GM19463 (cell line): ENCODE measurements at regions not wholly inside any gene's neighbourhood (a gene's known extent, or its start where the extent isn't known, plus 50 kb on each side); places are given as distances from the start of the nearest gene placed in this dataset.

Source experiments
- ATAC-seq: cut with Tn5 transposase; IDR thresholded peaks from one replicate; pipeline ENCODE4 v1.9.1; 2021; ENCODE audit warnings: mild to moderate bottlenecking, moderate library complexity; ENCODE audit not compliant: unreplicated experiment

DNA sequence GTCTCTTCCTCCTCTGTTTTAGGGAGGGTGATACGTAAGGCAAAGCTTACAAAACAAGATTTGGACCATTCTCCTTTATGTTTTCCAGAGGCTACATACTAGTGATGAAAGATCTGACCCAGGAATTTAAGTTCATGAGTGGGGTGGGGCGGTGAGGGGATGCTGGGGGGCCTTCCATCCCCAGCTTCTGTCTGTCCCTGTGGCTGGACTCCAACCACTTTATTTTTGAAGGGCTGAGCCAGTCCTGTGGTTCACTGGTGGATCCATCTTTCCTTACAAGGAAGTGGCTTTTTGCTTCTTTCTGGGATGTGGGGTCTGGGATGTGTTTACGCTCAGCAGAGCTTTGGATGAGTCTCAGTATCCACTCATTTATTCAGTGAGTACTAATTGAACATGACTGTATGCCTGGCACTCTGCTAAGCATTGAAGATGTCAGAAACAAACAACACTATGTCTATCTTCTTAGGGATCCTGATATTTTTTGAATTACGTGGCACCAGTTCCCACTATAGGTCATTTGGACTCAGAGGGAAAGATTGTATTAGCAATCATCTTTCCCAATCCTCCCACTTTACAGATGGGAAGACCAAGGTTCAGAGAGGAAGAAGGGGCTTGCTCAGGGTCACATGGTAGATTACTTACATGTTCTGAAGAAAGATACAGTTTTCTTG lies 291.8 kb upstream of the TBX3 start:
- no peak for ATAC-seq

GRCh38 chr12:114974826-114975639 lies 291.1 kb upstream of the TBX3 start:
- ATAC-seq: no peak

DNA sequence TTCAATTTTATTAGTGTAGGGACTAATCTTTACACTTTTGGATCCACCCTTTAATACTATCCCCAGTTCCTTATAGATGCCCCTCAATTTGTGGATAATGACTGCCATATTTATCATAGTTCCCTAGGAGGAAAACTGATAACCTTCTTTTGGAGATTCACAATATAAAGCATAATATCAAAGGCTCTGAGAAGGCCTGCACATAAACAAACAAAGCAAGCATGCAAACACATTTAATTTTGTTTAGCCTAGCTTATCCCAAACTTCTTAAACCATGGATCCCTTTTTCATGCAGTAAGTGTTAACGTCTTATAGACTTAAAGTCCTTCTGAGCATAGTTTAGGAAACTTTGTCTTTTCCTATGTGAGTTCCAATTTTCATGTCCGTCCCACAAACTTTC lies 290.4 kb upstream of the TBX3 start:
- no peak for ATAC-seq

GRCh38 chr12:114968727-114969126 lies 284.8 kb upstream of the TBX3 start:
- no peak for ATAC-seq

- no peak for ATAC-seq
Measured at GRCh38 chr12:114967151-114967550, 283.2 kb upstream of the TBX3 start.

- no peak for ATAC-seq
Measured at GRCh38 chr12:114964841-114965240, 280.9 kb upstream of the TBX3 start.

DNA sequence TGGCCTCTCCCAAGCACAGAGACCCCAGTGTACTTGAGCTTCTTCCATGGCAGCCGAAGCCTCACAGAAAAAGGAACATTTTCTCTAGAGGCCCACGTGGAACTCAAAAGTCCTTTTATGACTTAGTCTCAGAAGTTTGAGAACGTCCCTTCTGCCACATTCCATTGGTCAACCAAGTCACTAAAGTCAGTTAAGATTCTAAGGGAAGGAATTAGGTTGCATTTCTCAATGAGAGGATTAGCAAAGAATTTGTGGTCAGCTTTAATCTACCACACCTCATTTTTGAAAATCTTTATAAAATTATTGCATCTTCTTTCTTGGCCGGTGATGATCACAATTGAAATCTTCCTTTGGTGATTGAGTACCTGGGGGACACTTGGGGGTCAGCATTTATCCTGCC lies 279.9 kb upstream of the TBX3 start:
- no peak for ATAC-seq

GRCh38 chr12:114961491-114961890 lies 277.5 kb upstream of the TBX3 start:
- no peak for ATAC-seq

DNA sequence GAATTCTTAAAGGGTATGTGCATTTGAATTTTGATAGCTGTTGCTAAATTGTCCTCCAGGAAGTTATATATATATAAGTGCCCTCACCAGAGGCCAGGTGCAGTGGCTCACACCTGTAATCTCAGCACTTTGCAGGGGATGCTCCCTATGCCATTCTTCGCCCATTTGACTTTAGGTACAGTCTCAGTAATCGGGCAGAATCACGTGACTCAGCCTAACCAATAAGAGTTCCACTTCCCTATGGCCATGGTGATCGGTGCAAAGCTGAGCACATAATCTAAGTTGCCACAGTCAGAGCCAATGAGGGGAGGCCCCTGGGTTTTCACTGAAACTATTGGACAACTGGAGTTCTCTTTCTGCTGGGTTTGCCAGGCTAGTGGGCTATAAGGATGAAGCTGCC lies 274.6 kb upstream of the TBX3 start:
- no peak for ATAC-seq

DNA sequence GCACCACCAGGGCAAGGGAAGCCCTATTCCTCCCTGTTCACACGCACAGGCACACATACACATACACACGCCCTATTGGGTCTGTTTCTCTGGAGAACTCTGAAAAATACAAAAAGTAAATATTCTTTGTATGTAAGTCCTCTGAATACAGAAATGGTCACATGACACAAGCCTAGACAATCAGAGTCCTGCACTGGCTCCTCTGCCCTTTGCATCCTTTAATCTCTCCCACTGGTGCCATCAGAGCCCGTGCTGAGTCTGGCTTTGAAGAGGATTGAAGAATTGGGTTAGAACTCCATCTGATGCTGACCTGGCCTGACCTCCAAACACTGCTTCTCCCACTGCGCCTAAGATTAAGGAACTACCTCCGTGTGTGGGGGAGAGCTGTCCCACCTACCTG lies 273.2 kb upstream of the TBX3 start:
- ATAC-seq: no peak

DNA sequence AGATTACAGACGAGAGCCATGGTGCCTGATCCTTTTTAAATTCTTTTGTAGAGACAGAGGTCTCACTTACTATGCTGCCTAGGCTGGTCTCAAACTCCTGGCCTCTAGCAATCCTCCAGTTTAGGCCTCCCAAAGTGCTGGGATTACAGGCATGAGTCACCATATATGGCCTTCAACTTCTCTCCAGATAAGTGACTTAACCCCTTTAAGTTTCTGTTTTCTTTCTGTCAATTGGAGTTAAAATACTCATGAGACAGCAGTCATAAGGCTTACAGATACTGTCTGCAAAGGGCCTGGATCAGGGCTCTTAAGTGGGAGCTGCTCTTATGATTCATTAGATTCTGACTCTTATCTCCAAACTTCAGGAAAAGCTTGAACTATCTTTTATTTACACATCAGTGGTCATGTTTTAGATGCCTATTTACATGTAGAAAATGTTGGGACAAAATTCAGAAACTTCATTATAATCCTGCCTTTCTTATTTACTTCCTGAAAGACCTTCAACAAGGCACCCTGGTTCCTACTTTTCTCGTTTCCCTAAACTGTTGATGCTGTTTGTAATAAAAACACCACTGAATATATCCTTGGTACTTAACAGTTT lies 271.5 kb upstream of the TBX3 start:
- no peak for ATAC-seq

DNA sequence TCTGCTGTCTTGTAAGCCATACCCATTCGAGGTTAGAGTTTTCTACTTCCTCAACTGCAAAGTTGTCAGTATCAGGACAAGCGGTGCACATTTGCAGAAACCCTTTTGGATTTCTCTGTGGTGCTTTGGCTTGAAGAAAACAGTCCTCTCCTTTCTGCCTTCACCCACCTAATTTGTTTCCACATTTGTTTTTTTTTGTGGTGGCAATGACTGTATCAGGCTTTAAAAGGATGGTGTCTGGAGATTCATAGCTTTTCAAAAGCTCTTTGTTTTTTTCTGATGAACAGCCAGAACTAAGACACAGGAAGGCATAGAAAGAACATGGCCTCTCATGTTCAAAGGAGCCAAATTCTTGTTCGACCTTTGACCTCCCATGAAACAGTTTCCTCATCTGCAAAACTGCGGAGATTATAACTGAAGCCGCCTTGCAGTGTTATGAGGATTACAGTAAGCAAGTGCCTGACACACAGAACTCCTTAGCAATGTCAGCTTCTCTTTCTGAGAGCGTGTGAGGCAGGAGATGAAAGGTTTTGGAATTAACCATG lies 270.6 kb upstream of the TBX3 start:
- no peak for ATAC-seq

DNA sequence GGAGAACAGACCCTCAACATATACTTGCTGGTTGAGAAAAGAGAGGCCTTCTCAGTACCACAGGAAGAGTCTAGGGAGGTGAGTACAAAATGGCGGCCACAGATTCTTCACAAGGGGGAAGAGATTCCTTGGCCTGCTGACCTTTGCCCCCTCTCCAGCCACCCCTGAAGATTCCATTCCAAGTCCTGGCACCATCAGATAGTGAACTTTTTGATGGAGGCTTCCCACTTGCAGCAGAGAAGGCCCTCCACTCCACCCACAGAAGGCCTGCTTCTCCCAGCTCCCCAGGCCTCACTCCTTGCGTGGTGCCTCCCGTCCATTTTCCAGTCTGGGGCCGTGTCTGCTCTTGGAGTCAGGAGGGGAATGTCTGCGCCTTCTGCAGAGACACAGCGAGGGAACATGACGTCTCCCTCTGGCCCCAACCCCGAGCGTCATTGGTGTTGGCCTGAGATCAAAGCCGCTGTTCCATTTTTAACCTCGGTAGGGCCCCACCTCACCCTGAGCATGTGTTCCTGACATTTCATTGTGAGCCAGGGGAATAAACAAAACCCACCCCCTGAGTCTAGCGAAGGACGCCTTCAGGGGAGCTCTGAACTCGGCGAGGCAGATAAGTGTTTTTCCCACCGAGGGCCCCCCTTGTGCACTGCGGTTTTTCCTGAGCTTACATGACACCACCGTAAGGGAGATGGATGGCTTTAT lies 268.7 kb upstream of the TBX3 start:
- no peak for ATAC-seq

DNA sequence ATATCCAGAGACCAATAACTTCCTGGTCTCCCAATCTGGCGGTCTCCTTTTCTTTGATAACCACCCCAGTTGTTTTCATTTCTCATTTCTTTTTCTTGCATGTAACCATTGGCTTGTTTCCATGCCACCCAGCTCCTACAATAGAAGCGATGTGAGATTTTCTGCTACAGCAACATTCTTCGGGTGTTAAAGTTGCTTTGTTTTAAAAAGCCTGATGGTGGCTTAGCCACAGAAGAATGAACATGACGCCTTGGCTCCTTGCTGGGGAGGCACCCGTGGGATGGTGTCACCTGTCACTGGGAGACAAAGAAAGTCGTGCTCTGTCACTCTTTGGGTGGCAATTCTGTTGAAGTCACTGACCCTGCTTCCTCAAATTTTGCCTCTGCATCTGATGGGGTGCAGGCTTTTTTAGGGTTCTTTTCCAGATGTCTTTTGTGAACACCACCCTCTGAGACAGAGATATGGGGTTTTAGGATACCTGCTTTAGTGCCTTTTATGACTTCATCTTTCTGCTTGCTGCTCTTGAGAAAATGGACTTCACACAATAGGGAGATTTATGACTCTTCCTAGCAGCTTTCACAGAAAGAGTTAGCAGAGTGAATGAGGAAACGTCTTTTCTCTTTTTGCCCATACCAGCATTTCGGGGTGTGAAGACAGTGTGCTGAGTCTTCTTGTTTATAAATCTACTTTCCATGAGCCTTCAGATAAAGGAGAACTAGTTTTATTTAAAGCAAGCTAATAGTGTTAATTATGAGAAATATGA lies 265.3 kb upstream of the TBX3 start:
- ATAC-seq: no peak

- ATAC-seq: no peak
Measured at GRCh38 chr12:114945351-114945750, 261.4 kb upstream of the TBX3 start.

DNA sequence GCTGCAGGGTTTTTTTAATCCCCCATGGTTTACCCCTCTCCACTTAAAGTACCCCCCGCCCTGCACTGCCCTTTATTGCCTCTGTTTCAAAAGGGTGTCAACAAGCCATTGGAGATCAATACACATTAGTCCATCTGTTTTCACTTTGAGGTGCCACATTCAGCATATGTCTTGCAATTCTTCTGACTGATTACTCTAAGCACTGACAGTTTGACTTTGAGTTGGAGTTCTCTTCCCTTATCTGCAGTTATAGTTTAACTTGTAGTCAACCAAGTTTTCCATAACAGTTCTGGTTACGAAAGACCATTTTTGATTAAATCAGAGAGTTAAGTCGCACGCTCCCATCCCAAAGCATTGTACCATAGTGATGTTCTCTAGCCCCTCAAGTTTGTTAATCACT lies 260.8 kb upstream of the TBX3 start:
- no peak for ATAC-seq

GRCh38 chr12:114943601-114944000 lies 259.6 kb upstream of the TBX3 start:
- no peak for ATAC-seq

- ATAC-seq: no peak
Measured at GRCh38 chr12:114938487-114939210, 254.7 kb upstream of the TBX3 start.

GRCh38 chr12:114936148-114937079 lies 252.4 kb upstream of the TBX3 start:
- ATAC-seq: no peak
